ENCODE measurements at regions not wholly inside any gene's neighbourhood (a gene's known extent, or its start where the extent isn't known, plus 50 kb on each side); places are given as distances from the start of the nearest gene placed in this dataset.

GRCh38 chr6:165010556-165011535 is 298.6 kb downstream of the C6orf118 start:
- TF ChIP-seq, protein P1, sequence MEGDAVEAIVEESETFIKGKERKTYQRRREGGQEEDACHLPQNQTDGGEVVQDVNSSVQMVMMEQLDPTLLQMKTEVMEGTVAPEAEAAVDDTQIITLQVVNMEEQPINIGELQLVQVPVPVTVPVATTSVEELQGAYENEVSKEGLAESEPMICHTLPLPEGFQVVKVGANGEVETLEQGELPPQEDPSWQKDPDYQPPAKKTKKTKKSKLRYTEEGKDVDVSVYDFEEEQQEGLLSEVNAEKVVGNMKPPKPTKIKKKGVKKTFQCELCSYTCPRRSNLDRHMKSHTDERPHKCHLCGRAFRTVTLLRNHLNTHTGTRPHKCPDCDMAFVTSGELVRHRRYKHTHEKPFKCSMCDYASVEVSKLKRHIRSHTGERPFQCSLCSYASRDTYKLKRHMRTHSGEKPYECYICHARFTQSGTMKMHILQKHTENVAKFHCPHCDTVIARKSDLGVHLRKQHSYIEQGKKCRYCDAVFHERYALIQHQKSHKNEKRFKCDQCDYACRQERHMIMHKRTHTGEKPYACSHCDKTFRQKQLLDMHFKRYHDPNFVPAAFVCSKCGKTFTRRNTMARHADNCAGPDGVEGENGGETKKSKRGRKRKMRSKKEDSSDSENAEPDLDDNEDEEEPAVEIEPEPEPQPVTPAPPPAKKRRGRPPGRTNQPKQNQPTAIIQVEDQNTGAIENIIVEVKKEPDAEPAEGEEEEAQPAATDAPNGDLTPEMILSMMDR (IDR thresholded peaks at IDR 0.05; ENCODE audit: extremely low read depth, missing control alignments) = no peak

DNA sequence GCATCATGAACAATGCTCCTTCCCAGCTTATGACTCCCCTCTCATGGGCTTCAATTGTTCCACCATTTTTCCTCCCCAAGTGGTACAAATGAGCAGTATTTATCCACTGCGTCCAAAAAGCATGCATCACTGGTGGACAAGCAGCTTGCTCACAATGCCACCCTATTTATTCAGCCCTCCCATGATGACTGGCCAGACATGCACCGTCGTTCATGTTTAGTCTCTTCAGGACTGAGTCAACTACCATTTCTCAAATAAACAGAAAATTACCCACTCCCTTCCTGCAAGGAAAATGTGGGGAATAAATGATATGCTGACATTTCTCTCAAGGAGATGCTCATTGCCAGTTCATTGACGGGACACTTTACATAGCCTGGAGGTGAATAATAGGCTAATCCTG is 300.4 kb downstream of the C6orf118 start:
- DNase-seq (ENCODE audit: low spot score) = no peak
- TF ChIP-seq, protein P1 (IDR thresholded peaks at IDR 0.05; ENCODE audit: extremely low read depth, missing control alignments) = no peak

More at GRCh38 chr6:165010556-165011535, 298.6 kb downstream of the C6orf118 start:
- DNase-seq (ENCODE audit: low spot score) = no peak

- DNase-seq (ENCODE audit: low spot score) = no peak
- TF ChIP-seq, protein P1 (IDR thresholded peaks at IDR 0.05; ENCODE audit: extremely low read depth, missing control alignments) = no peak
Measured at GRCh38 chr6:165002866-165003265, 306.5 kb downstream of the C6orf118 start.

GRCh38 chr6:165002358-165002757 is 307.0 kb downstream of the C6orf118 start:
- TF ChIP-seq, protein P1 (IDR thresholded peaks at IDR 0.05; ENCODE audit: extremely low read depth, missing control alignments) = no peak
- DNase-seq (ENCODE audit: low spot score) = no peak

DNA sequence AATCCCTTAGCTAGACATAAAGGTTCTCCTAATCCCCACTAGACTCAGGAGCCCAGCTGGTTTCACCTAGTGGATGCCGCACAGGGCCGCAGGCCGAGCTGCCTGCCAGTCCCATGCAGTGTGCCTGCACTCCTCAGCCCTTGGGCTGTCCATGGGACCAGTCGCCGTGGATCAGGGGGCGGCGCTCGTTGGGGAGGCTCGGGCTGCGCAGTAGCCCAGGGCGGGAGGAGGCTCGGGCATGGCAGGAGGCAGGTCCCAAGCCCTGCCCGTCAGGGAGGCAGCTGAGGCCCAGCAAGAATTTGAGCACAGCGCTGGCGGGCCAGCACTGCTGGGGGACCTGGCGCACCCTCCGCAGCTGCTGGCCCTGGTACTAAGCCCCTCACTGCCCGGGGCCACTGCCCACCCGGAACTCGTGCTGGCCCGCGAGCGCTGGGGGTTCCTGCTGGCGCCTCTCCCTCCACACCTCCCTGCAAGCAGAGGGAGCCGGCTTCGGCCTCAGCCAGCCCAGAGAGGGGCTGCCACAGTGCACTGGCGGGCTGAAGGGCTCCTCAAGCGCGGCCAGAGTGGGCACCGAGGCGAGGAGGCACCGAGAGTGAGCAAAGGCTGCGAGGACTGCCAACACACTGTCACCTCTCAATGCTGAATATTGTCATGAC is 307.8 kb downstream of the C6orf118 start:
- TF ChIP-seq, protein P1 (IDR thresholded peaks at IDR 0.05; ENCODE audit: extremely low read depth, missing control alignments) = no peak
- no peak for DNase-seq (ENCODE audit: low spot score)

DNA sequence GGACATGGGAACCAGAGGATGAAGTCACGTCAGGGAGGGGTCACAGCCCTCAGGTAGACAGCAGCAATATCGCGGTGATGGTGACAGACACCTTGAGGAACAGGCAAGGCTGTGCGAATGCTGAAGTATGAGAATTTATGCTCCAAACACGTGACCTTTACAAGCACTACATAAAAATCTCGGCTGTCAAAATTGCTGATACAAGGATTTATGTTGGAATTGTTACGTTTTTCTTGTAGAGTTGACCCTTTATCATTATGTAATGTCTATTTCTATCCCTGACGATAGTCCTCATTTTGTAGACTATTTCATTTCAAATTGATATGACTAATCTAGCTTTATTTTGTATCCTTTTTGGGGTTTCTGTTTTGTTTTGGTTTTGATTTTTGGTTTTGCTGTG is 311.1 kb downstream of the C6orf118 start:
- no peak for DNase-seq (ENCODE audit: low spot score)
- TF ChIP-seq, protein P1 (IDR thresholded peaks at IDR 0.05; ENCODE audit: extremely low read depth, missing control alignments) = no peak

GRCh38 chr6:164996838-164997237 is 312.6 kb downstream of the C6orf118 start:
- DNase-seq (ENCODE audit: low spot score) = no peak
- TF ChIP-seq, protein P1 (IDR thresholded peaks at IDR 0.05; ENCODE audit: extremely low read depth, missing control alignments) = no peak

Data from GM20000 (cell line).